ENCODE measurements at regions not wholly inside any gene's neighbourhood (a gene's known extent, or its start where the extent isn't known, plus 50 kb on each side); places are given as distances from the start of the nearest gene placed in this dataset.

- no peak for DNase-seq
Observed at GRCh38 chr1:114219172-114219868, 65.7 kb upstream of the SYT6 start.

GRCh38 chr1:114218361-114219171, 64.9 kb upstream of the SYT6 start:
- DNase-seq = no peak

GRCh38 chr1:114216431-114217173, 62.9 kb upstream of the SYT6 start:
- no peak for DNase-seq

- no peak for DNase-seq
Observed at GRCh38 chr1:114215436-114215835, 61.8 kb upstream of the SYT6 start.

- no peak for DNase-seq
Observed at GRCh38 chr1:114214016-114214415, 60.3 kb upstream of the SYT6 start.

GRCh38 chr1:114209971-114210370, 56.3 kb upstream of the SYT6 start:
- no peak for DNase-seq

GRCh38 chr1:114208714-114209113, 55.0 kb upstream of the SYT6 start:
- DNase-seq = peak; percentile 25

GRCh38 chr1:114208106-114208505, 54.4 kb upstream of the SYT6 start:
- DNase-seq = no peak

GRCh38 chr1:114207635-114208034, 54.0 kb upstream of the SYT6 start:
- DNase-seq = no peak

GRCh38 chr1:114206392-114206791, 52.7 kb upstream of the SYT6 start:
- DNase-seq = no peak

- no peak for DNase-seq
Observed at GRCh38 chr1:114203595-114204128, 50.0 kb upstream of the SYT6 start.

Data from retina (tissue), 1 donor.